ENCODE measurements at regions not wholly inside any gene's neighbourhood (a gene's known extent, or its start where the extent isn't known, plus 50 kb on each side); places are given as distances from the start of the nearest gene placed in this dataset.

- no peak for DNase-seq
Observed at GRCh38 chr1:21346365-21347071, 56.3 kb upstream of the ECE1 start.

GRCh38 chr1:21344750-21345443, 54.6 kb upstream of the ECE1 start:
- DNase-seq: no peak

- no peak for DNase-seq
Observed at GRCh38 chr1:21344098-21344749, 54.0 kb upstream of the ECE1 start.

GRCh38 chr1:21342961-21343838, 52.9 kb upstream of the ECE1 start:
- DNase-seq: no peak

- no peak for DNase-seq
Observed at GRCh38 chr1:21341517-21342078, 51.3 kb upstream of the ECE1 start.

- DNase-seq: no peak
Observed at GRCh38 chr1:21341022-21341421, 50.8 kb upstream of the ECE1 start.

GRCh38 chr1:21340230-21340945, 50.1 kb upstream of the ECE1 start:
- peak; percentile 46 to 48 for DNase-seq

Data from NCI-H187 (cell line).